GM12878 (cell line): ENCODE measurements at regions not wholly inside any gene's neighbourhood (a gene's known extent, or its start where the extent isn't known, plus 50 kb on each side); places are given as distances from the start of the nearest gene placed in this dataset.
A peak's percentile ranks its signal among the peaks of the same experiment; 100 is the strongest.

ENCODE experiments used
- BHLHE40 ChIP-seq, 2 experiments: fragments of 450-650 bp in 1 of 2; IDR thresholded peaks; 2 replicates each; pipeline ENCODE4 v1.6.1; 2011 to 2017; ENCODE audit warnings: low read depth in 2 of 2, borderline replicate concordance in 1 of 2, improper control_type of control experiment in 1 of 2, low read length in 1 of 2, mild to moderate bottlenecking in 1 of 2
- BMI1 ChIP-seq: fragments of 450-650 bp; IDR thresholded peaks from 2 replicates; pipeline ENCODE4 v1.6.1; 2016; ENCODE audit warnings: mild to moderate bottlenecking, moderate library complexity, borderline replicate concordance
- EED ChIP-seq: sonication (generic); IDR thresholded peaks from 2 replicates; pipeline ENCODE4 v1.6.1; 2016; ENCODE audit warnings: antibody characterized with exemption, low read depth
- HCFC1 ChIP-seq: fragments of 150-350 bp; IDR thresholded peaks from 2 replicates; pipeline ENCODE4 v1.6.1; 2014; ENCODE audit warnings: low read length
- HDAC2 ChIP-seq: fragments of 200-600 bp; sonication (generic); IDR thresholded peaks from 2 replicates; pipeline ENCODE4 v1.6.1; 2017
- HDAC6 ChIP-seq: fragments of 200-600 bp; sonication (generic); IDR thresholded peaks from one replicate; pipeline ENCODE4 v1.8.0; 2017; ENCODE audit warnings: antibody characterized with exemption; ENCODE audit not compliant: unreplicated experiment
- NBN ChIP-seq: fragments of 450-650 bp; IDR thresholded peaks from 2 replicates; pipeline ENCODE4 v1.6.1; 2016
- NR2C1 ChIP-seq: fragments of 450-650 bp; IDR thresholded peaks from 2 replicates; pipeline ENCODE4 v1.6.1; 2017; ENCODE audit warnings: antibody characterized with exemption, mild to moderate bottlenecking, moderate library complexity
- PAX8 ChIP-seq: fragments of 450-650 bp; IDR thresholded peaks from 2 replicates; pipeline ENCODE4 v1.6.1; 2017; ENCODE audit warnings: mild to moderate bottlenecking, moderate library complexity
- RUNX3 ChIP-seq: IDR thresholded peaks from 2 replicates; pipeline ENCODE4 v1.6.1; 2012; ENCODE audit warnings: low read length, inconsistent platforms
- SUPT20H ChIP-seq: IDR thresholded peaks from 2 replicates; pipeline ENCODE4 v1.6.1; 2011; ENCODE audit warnings: low read depth, mild to moderate bottlenecking, low read length, moderate library complexity, borderline replicate concordance; ENCODE audit not compliant: control insufficient read depth
- TCF12 ChIP-seq: IDR thresholded peaks from 2 replicates; pipeline ENCODE4 v1.6.1; 2011; ENCODE audit warnings: low read depth, mild to moderate bottlenecking, low read length
- TCF7 ChIP-seq: IDR thresholded peaks from 2 replicates; pipeline ENCODE4 v1.6.1; 2014; ENCODE audit warnings: antibody characterized with exemption, borderline replicate concordance
- USF1 ChIP-seq: IDR thresholded peaks from 2 replicates; pipeline ENCODE4 v1.6.1; 2011; ENCODE audit warnings: borderline replicate concordance, low read depth, mild to moderate bottlenecking, moderate library complexity, mixed read lengths, low read length; ENCODE audit not compliant: insufficient read depth; ENCODE audit errors: extremely low read length
- USF2 ChIP-seq: IDR thresholded peaks from 2 replicates; pipeline ENCODE4 v1.6.1; 2011; ENCODE audit warnings: low read depth, low read length, improper control_type of control experiment, borderline replicate concordance
- YY1 ChIP-seq: IDR thresholded peaks from 2 replicates; pipeline ENCODE4 v1.6.1; 2011; ENCODE audit warnings: low read depth, mild to moderate bottlenecking, low read length
- ZNF24 ChIP-seq: fragments of 450-650 bp; IDR thresholded peaks from 2 replicates; pipeline ENCODE4 v1.6.1; 2017; ENCODE audit warnings: antibody characterized with exemption, mild to moderate bottlenecking
- TF ChIP-seq, protein P1 (sequence below): IDR thresholded peaks from 2 replicates; pipeline ENCODE4 v1.6.1; 2012; ENCODE audit warnings: improper control_type of control experiment, low read depth, low read length; ENCODE audit not compliant: insufficient replicate concordance
- TF ChIP-seq, protein P2 (sequence below): fragments of 450-650 bp; formaldehyde crosslinking; IDR thresholded peaks from 2 replicates; pipeline ENCODE4 v1.5.0; 2022; ENCODE audit warnings: mild to moderate bottlenecking, missing genetic modification characterization
- TF ChIP-seq, protein P3 (sequence below): IDR thresholded peaks from 2 replicates; pipeline ENCODE4 v1.6.1; 2011; ENCODE audit warnings: mild to moderate bottlenecking, low read depth, low read length, moderate library complexity; ENCODE audit not compliant: insufficient replicate concordance

- TF ChIP-seq TCF7 (no peak), ZNF24 (no peak), NR2C1 (no peak), RUNX3 (no peak; the same call in 1 of the 2 replicates), USF2 (no peak), NBN (no peak), YY1 (no peak), TCF12 (no peak; the same call in 1 of the 2 replicates), PAX8 (no peak), SUPT20H (no peak), EED (peak; percentile 81), HDAC6 (no peak), HCFC1 (no peak), BMI1 (no peak), HDAC2 (no peak), BHLHE40 (IDR thresholded peaks at IDR 0.05; ENCODE audit: borderline replicate concordance in 1 of 2, low read depth in 2 of 2, low read length in 1 of 2) (0 out of 4 replicates have a peak, but pooled peaks of 1 of the 2 experiments have one; percentile 7), USF1 (no peak)
- TF ChIP-seq, protein P1, sequence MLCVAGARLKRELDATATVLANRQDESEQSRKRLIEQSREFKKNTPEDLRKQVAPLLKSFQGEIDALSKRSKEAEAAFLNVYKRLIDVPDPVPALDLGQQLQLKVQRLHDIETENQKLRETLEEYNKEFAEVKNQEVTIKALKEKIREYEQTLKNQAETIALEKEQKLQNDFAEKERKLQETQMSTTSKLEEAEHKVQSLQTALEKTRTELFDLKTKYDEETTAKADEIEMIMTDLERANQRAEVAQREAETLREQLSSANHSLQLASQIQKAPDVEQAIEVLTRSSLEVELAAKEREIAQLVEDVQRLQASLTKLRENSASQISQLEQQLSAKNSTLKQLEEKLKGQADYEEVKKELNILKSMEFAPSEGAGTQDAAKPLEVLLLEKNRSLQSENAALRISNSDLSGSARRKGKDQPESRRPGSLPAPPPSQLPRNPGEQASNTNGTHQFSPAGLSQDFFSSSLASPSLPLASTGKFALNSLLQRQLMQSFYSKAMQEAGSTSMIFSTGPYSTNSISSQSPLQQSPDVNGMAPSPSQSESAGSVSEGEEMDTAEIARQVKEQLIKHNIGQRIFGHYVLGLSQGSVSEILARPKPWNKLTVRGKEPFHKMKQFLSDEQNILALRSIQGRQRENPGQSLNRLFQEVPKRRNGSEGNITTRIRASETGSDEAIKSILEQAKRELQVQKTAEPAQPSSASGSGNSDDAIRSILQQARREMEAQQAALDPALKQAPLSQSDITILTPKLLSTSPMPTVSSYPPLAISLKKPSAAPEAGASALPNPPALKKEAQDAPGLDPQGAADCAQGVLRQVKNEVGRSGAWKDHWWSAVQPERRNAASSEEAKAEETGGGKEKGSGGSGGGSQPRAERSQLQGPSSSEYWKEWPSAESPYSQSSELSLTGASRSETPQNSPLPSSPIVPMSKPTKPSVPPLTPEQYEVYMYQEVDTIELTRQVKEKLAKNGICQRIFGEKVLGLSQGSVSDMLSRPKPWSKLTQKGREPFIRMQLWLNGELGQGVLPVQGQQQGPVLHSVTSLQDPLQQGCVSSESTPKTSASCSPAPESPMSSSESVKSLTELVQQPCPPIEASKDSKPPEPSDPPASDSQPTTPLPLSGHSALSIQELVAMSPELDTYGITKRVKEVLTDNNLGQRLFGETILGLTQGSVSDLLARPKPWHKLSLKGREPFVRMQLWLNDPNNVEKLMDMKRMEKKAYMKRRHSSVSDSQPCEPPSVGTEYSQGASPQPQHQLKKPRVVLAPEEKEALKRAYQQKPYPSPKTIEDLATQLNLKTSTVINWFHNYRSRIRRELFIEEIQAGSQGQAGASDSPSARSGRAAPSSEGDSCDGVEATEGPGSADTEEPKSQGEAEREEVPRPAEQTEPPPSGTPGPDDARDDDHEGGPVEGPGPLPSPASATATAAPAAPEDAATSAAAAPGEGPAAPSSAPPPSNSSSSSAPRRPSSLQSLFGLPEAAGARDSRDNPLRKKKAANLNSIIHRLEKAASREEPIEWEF: no peak
- TF ChIP-seq, protein P2, sequence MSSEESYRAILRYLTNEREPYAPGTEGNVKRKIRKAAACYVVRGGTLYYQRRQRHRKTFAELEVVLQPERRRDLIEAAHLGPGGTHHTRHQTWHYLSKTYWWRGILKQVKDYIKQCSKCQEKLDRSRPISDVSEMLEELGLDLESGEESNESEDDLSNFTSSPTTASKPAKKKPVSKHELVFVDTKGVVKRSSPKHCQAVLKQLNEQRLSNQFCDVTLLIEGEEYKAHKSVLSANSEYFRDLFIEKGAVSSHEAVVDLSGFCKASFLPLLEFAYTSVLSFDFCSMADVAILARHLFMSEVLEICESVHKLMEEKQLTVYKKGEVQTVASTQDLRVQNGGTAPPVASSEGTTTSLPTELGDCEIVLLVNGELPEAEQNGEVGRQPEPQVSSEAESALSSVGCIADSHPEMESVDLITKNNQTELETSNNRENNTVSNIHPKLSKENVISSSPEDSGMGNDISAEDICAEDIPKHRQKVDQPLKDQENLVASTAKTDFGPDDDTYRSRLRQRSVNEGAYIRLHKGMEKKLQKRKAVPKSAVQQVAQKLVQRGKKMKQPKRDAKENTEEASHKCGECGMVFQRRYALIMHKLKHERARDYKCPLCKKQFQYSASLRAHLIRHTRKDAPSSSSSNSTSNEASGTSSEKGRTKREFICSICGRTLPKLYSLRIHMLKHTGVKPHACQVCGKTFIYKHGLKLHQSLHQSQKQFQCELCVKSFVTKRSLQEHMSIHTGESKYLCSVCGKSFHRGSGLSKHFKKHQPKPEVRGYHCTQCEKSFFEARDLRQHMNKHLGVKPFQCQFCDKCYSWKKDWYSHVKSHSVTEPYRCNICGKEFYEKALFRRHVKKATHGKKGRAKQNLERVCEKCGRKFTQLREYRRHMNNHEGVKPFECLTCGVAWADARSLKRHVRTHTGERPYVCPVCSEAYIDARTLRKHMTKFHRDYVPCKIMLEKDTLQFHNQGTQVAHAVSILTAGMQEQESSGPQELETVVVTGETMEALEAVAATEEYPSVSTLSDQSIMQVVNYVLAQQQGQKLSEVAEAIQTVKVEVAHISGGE (CRISPR knock-in tag): no peak
- TF ChIP-seq, protein P3, sequence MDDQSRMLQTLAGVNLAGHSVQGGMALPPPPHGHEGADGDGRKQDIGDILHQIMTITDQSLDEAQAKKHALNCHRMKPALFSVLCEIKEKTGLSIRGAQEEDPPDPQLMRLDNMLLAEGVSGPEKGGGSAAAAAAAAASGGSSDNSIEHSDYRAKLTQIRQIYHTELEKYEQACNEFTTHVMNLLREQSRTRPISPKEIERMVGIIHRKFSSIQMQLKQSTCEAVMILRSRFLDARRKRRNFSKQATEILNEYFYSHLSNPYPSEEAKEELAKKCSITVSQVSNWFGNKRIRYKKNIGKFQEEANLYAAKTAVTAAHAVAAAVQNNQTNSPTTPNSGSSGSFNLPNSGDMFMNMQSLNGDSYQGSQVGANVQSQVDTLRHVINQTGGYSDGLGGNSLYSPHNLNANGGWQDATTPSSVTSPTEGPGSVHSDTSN: no peak
Measured at GRCh38 chr16:85556456-85557082, 56.6 kb upstream of the GSE1 start (continued).
